ENCODE measurements at regions not wholly inside any gene's neighbourhood (a gene's known extent, or its start where the extent isn't known, plus 50 kb on each side); places are given as distances from the start of the nearest gene placed in this dataset.

DNA sequence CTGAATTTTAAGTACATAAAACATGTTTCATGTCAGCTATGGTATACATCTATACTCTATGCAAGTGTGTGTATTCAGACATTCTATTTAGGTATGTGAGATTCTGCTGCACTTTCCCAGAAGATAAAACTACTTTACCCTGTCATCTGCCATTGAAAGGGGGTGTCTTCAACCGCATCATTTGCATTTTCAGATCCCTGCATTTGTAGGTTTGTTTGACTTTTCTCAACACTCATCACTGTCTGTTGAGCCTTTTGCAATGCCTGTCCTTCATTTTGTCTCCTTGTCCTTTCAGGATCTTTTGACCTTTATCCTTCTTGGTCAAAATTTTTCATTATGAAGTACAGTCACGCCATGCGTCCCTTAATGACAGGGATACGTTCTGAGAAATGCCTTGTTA lies 103.5 kb downstream of the TMA16 start:
- DNase-seq (no peak), ATAC-seq (no peak)
- intact Hi-C loops (cut with DNase I): no loop called here
- Histone ChIP-seq H3K4me3 (no peak overlapping the region), H3K9me3 (no peaks in the 10 kb centered on the region), H3K4me1 (peaks cover 0 to 32% (median 0%) of the 10 kb centered on the region in 12 donors), H3K36me3 (no peaks in the 10 kb centered on the region), H3K27ac (no peak overlapping the region), H3K27me3 (no peaks in the 10 kb centered on the region)
- WGBS, 4 donors: 82 to 86% (median 84%) methylated on average over 4 of the region's 4 CpGs
- no peak for TF ChIP-seq POLR2A (IDR thresholded peaks at IDR 0.05)
- TF ChIP-seq, protein P1, sequence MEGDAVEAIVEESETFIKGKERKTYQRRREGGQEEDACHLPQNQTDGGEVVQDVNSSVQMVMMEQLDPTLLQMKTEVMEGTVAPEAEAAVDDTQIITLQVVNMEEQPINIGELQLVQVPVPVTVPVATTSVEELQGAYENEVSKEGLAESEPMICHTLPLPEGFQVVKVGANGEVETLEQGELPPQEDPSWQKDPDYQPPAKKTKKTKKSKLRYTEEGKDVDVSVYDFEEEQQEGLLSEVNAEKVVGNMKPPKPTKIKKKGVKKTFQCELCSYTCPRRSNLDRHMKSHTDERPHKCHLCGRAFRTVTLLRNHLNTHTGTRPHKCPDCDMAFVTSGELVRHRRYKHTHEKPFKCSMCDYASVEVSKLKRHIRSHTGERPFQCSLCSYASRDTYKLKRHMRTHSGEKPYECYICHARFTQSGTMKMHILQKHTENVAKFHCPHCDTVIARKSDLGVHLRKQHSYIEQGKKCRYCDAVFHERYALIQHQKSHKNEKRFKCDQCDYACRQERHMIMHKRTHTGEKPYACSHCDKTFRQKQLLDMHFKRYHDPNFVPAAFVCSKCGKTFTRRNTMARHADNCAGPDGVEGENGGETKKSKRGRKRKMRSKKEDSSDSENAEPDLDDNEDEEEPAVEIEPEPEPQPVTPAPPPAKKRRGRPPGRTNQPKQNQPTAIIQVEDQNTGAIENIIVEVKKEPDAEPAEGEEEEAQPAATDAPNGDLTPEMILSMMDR (IDR thresholded peaks at IDR 0.05): no peak

DNA sequence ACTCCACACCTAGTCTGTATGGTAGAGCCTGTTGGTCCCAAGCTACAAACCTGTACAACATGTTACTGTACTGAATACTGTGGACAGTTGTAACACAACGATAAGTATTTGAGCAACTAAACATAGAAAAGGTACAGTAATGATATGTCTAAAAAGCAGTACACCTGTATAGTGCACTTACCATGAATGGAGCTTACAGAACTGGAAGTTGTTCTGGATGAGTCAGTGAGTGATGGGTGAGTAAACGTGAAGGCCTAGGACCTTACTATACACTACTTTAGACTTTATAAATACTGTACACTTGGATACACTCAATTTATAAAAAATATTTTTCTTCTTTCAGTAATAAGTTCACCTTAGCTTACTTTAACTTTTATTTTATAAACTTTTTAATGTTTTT lies 104.0 kb downstream of the TMA16 start:
- TF ChIP-seq, protein P1 (IDR thresholded peaks at IDR 0.05): no peak
- no peak for TF ChIP-seq POLR2A (IDR thresholded peaks at IDR 0.05)
- H3K36me3 ChIP-seq: no peaks in the 10 kb centered on the region
- H3K4me3 ChIP-seq: no peak overlapping the region
- no peak overlapping the region for H3K27ac ChIP-seq
- 81 to 89% (median 86%) methylated on average over 2 of the region's 2 CpGs for WGBS, 4 donors
- intact Hi-C loops (cut with DNase I): no loop called here
- no peak for DNase-seq
- no peaks in the 10 kb centered on the region for H3K9me3 ChIP-seq
- no peaks in the 10 kb centered on the region for H3K27me3 ChIP-seq
- H3K4me1 ChIP-seq: peaks cover 0 to 29% (median 0%) of the 10 kb centered on the region in 12 donors
- no peak for ATAC-seq

DNA sequence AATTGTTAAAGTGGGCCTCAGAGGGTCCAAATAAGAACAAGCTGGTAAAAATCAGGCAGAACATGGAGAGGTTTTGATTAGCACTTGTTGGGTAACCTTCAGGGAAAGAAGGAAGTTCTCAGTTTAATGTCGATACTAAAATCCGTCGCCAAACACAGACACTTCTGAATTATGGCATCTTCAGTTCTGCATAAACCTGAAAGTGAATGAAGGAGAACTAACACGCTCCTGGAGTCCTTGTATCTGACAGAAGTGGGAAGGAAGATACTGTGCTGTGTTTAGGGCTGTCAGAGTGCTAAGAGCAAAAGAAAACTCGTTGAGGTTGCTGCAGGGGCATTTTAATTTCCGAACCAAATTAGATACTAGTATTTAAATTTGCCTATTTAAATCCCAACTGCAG lies 106.2 kb downstream of the TMA16 start:
- peak in 1 of 4 donors; percentile 31 for ATAC-seq

DNA sequence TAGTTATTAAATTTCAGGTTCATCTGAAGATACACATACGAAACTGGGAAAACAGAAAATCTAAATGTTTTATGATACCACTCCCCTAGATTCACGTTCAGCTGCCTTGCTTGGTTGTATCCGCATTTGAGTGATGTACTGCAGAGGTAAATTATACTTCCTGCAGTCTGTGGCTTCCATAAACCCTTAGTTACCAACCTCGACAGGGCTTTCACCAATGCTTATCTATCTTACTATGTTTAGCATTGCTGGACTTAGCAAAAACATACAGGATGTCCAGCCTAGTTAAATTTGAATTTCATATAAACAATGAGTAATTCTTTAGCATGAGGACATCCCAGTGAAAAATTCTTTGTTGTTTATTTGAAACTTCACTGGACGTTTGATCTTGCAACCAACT lies 108.8 kb downstream of the TMA16 start:
- ATAC-seq: no peak
- Histone ChIP-seq H3K9me3 (no peaks in the 10 kb centered on the region), H3K4me1 (peaks cover 0 to 59% (median 0%) of the 10 kb centered on the region in 12 donors), H3K4me3 (no peak overlapping the region), H3K27me3 (peaks cover 0 to 4% (median 0%) of the 10 kb centered on the region in 9 donors), H3K36me3 (no peaks in the 10 kb centered on the region), H3K27ac (no peak overlapping the region)
- WGBS, 4 donors: 46 to 58% (median 48%) methylated on average over 5 of the region's 5 CpGs
- intact Hi-C loops (cut with DNase I): no loop called here
- TF ChIP-seq POLR2A (IDR thresholded peaks at IDR 0.05): no peak
- TF ChIP-seq, protein P1 (IDR thresholded peaks at IDR 0.05): no peak
- no peak for DNase-seq

More for the DNA sequence above, 106.2 kb downstream of the TMA16 start:
- Histone ChIP-seq H3K4me3 (no peak overlapping the region), H3K27ac (peak overlapping the region in 1 of 12 donors; percentile 33), H3K36me3 (no peaks in the 10 kb centered on the region), H3K9me3 (no peaks in the 10 kb centered on the region), H3K27me3 (no peaks in the 10 kb centered on the region), H3K4me1 (peaks cover 0 to 41% (median 0%) of the 10 kb centered on the region in 12 donors)
- intact Hi-C loops (cut with DNase I): no loop called here
- no peak for DNase-seq
- TF ChIP-seq, protein P1 (IDR thresholded peaks at IDR 0.05): no peak
- TF ChIP-seq POLR2A (IDR thresholded peaks at IDR 0.05): no peak
- WGBS, 4 donors: 68 to 75% (median 71%) methylated on average over 6 of the region's 6 CpGs

All from heart left ventricle (tissue), 16 donors.